ENCODE measurements at regions not wholly inside any gene's neighbourhood (a gene's known extent, or its start where the extent isn't known, plus 50 kb on each side); places are given as distances from the start of the nearest gene placed in this dataset.

DNA sequence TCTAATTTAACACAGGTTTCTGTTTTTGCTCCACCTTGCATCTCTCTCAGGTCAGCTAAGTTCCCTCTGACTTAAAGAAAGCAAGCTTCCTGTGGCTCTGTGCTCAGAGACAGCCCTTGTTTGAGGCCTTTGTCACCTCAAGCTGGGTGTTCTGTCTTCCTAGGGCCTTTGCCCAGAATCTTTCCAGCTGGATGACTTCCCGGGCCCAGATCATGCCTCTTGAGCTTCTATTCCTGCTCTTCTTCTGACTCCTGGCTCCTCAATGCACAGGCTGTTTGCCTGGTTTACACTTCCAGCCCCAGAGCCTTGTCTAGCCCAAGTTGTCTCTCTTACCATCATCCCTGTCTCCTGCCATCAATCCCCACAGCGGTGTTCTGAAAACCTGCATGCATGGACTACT lies 300.6 kb downstream of the VPS13C start:
- no peak overlapping the region for H3K27ac Mint-ChIP-seq (ENCODE audit: unreplicated experiment)
- TF ChIP-seq, protein P1, sequence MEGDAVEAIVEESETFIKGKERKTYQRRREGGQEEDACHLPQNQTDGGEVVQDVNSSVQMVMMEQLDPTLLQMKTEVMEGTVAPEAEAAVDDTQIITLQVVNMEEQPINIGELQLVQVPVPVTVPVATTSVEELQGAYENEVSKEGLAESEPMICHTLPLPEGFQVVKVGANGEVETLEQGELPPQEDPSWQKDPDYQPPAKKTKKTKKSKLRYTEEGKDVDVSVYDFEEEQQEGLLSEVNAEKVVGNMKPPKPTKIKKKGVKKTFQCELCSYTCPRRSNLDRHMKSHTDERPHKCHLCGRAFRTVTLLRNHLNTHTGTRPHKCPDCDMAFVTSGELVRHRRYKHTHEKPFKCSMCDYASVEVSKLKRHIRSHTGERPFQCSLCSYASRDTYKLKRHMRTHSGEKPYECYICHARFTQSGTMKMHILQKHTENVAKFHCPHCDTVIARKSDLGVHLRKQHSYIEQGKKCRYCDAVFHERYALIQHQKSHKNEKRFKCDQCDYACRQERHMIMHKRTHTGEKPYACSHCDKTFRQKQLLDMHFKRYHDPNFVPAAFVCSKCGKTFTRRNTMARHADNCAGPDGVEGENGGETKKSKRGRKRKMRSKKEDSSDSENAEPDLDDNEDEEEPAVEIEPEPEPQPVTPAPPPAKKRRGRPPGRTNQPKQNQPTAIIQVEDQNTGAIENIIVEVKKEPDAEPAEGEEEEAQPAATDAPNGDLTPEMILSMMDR (IDR thresholded peaks at IDR 0.05; ENCODE audit: unreplicated experiment): no peak
- no TSS peak for BruUV-seq (replicated peaks)
- no peaks in the 10 kb centered on the region for H3K4me1 Mint-ChIP-seq (ENCODE audit: low read depth, unreplicated experiment)
- H3K27me3 Mint-ChIP-seq (ENCODE audit: unreplicated experiment): peaks cover 94% of the 10 kb centered on the region
- CTCF ChIA-PET: no interaction called here
- intact Hi-C loops (cut with micrococcal nuclease; ENCODE audit: unreplicated experiment): no loop called here
- no peaks in the 10 kb centered on the region for H3K36me3 Mint-ChIP-seq (ENCODE audit: insufficient read depth, unreplicated experiment)
- no peak overlapping the region for H3K4me3 Mint-ChIP-seq (ENCODE audit: low read depth, unreplicated experiment)
- H3K9me3 Mint-ChIP-seq (ENCODE audit: low read depth, unreplicated experiment): no peaks in the 10 kb centered on the region
- no peak for DNase-seq

DNA sequence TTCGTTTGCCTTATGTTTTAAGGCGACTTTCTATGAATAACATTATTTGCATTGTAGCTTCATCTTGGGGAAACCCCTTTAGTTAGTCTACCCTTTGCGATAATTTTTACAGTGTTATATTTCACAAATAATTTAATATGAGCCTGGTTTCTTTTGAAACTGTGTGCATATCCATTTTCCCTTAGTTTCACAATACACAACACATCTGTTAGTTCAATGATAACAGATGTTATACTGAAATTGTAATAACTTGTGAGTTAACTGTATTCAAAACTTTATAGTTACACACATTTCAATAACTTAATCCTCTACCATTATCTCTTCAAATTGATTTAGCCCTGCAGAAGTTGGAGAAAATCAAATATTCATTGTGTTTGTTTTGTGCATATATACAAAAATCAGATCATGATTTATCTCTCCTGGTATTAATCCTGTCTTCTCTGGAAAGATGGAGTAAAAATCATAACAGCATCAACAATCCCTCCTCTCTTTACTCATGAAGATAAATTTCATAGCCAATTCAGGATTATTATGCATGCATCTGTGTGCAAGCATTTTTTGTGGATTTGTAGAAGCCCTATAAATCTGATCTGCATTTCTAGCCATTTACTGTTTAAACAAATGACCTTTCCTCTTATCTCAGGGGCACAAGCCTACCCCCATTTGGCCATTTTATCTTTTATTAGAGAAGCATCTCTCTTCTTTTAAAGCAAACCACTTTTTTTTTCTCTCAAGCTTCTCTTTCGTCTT lies 304.0 kb downstream of the VPS13C start:
- TF ChIP-seq, protein P1 (IDR thresholded peaks at IDR 0.05; ENCODE audit: unreplicated experiment): no peak
- H3K36me3 Mint-ChIP-seq (ENCODE audit: insufficient read depth, unreplicated experiment): no peaks in the 10 kb centered on the region
- no peak for DNase-seq
- CTCF ChIA-PET: no interaction called here
- BruUV-seq (replicated peaks): no TSS peak
- intact Hi-C loops (cut with micrococcal nuclease; ENCODE audit: unreplicated experiment): no loop called here
- no peak overlapping the region for H3K4me3 Mint-ChIP-seq (ENCODE audit: low read depth, unreplicated experiment)
- H3K27ac Mint-ChIP-seq (ENCODE audit: unreplicated experiment): no peak overlapping the region
- no peaks in the 10 kb centered on the region for H3K4me1 Mint-ChIP-seq (ENCODE audit: low read depth, unreplicated experiment)
- H3K9me3 Mint-ChIP-seq (ENCODE audit: low read depth, unreplicated experiment): no peaks in the 10 kb centered on the region
- peaks cover 75% of the 10 kb centered on the region for H3K27me3 Mint-ChIP-seq (ENCODE audit: unreplicated experiment)

DNA sequence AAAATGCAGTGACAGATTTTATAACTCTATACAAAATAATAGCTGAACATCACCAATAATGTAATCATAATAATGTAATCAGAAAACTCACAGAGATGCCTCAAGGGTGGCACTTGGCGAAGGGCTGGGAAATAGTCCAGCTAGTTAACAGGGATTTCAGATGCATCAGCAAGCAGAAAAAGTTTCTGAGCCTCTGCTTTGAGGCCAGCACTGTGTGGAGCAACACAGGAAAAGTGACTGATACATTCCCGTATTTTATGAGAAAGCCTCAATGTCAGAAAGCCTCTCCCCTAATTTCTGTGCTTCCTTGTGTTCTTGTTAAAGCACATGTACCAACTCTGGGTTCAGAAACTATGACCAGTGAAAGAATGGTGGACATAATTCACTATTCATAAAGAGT lies 304.8 kb downstream of the VPS13C start:
- Mint-ChIP-seq H3K4me1 (ENCODE audit: low read depth, unreplicated experiment) (no peaks in the 10 kb centered on the region), H3K4me3 (ENCODE audit: low read depth, unreplicated experiment) (no peak overlapping the region), H3K27me3 (ENCODE audit: unreplicated experiment) (peaks cover 68% of the 10 kb centered on the region), H3K27ac (ENCODE audit: unreplicated experiment) (no peak overlapping the region), H3K9me3 (ENCODE audit: low read depth, unreplicated experiment) (no peaks in the 10 kb centered on the region), H3K36me3 (ENCODE audit: insufficient read depth, unreplicated experiment) (no peaks in the 10 kb centered on the region)
- no TSS peak for BruUV-seq (replicated peaks)
- intact Hi-C loops (cut with micrococcal nuclease; ENCODE audit: unreplicated experiment): no loop called here
- DNase-seq: no peak
- TF ChIP-seq, protein P1 (IDR thresholded peaks at IDR 0.05; ENCODE audit: unreplicated experiment): no peak
- CTCF ChIA-PET: no interaction called here

DNA sequence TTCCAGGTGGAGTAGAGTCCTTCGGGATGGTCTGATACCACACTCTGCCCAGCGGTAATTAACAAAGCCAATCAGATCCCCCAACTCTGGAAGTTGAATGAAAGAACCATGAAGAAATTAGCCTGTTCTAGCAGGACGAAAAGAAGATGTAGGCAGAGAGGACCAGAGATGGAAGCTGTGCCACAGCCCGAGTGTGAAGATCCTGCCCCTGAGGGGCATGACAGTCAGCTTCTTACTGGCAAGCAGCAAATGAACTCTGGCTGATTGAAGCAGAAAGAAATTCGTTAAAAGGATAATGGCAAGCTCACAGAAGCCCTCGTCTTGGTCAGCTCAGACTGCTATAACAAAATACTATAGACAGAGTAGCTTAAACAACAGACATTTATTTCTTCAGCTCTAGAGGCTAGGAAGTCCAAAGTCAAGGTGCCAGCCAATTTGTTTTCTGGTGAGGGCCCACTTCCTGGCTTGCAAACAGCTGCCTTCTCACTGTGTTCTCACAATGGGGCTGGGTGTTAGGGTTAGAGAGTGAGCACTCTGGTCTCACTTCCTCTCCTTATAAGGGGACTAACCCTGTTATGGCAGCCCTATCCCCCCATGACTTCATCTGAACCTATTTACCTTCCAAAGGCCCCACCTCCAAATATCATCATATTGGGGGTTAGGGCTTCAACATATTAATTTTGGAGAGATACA lies 307.1 kb downstream of the VPS13C start:
- no peaks in the 10 kb centered on the region for H3K36me3 Mint-ChIP-seq (ENCODE audit: insufficient read depth, unreplicated experiment)
- H3K4me3 Mint-ChIP-seq (ENCODE audit: low read depth, unreplicated experiment): no peak overlapping the region
- TF ChIP-seq, protein P1 (IDR thresholded peaks at IDR 0.05; ENCODE audit: unreplicated experiment): no peak
- BruUV-seq (replicated peaks): no TSS peak
- no peak for DNase-seq
- no peaks in the 10 kb centered on the region for H3K9me3 Mint-ChIP-seq (ENCODE audit: low read depth, unreplicated experiment)
- H3K27me3 Mint-ChIP-seq (ENCODE audit: unreplicated experiment): peaks cover 44% of the 10 kb centered on the region
- CTCF ChIA-PET: no interaction called here
- H3K27ac Mint-ChIP-seq (ENCODE audit: unreplicated experiment): no peak overlapping the region
- intact Hi-C loops (cut with micrococcal nuclease; ENCODE audit: unreplicated experiment): no loop called here
- no peaks in the 10 kb centered on the region for H3K4me1 Mint-ChIP-seq (ENCODE audit: low read depth, unreplicated experiment)

Measured in Calu3 (cell line).